ENCODE measurements at regions not wholly inside any gene's neighbourhood (a gene's known extent, or its start where the extent isn't known, plus 50 kb on each side); places are given as distances from the start of the nearest gene placed in this dataset.

DNA sequence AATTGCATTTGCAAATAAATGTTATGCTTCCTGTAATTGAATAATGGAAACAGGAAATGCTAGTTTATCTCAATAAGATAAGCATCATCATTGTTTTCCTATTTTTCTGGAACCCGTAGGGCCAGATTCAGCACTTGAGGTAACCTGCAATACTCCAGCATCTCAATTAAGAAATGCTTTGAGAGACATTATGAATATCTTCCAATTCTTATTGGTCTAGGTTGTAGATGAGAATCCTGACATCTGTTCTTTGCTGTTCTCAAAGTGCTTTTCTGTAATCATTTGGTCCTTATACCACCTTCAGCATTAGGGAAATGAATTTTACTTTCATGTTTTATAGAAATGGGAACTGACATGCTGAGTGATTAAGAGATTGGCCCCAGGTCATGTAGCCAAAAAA, 428.3 kb downstream of the CBLN4 start:
- Mint-ChIP-seq H3K36me3 (peaks cover 0 to 2% (median 0%) of the 10 kb centered on the region in 3 donors), H3K27ac (no peak overlapping the region), H3K4me3 (no peak overlapping the region), H3K9me3 (peaks cover 0 to 6% (median 0%) of the 10 kb centered on the region in 9 donors), H3K27me3 (peaks cover 0 to 1% (median 0%) of the 10 kb centered on the region in 5 donors), H3K4me1 (no peaks in the 10 kb centered on the region)
- POLR2A ChIA-PET: no interaction called here
- no peak for ATAC-seq
- DNase-seq: no peak

DNA sequence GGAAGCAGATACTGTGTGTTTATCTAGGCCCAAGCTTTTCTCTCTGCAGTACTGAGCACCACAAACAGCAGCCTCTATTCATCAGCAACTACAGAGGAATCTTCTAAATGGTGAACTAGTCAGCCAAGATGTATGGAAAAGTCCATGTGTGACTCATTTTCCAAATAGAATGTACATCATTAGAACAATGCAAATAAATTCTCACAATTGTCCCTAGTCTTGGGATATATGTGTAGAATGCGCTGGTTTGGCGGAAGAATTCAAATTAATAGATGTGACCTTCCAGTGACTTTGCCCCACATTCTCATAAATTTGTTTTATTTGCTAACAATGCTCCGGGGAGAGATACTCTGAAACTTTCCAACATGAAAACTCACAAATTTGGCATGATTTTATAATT, 436.2 kb downstream of the CBLN4 start:
- no peak for ATAC-seq
- Mint-ChIP-seq H3K27ac (no peak overlapping the region), H3K9me3 (peaks cover 0 to 13% (median 2%) of the 10 kb centered on the region in 9 donors), H3K4me1 (no peaks in the 10 kb centered on the region), H3K27me3 (no peaks in the 10 kb centered on the region), H3K36me3 (peaks cover 0 to 2% (median 0%) of the 10 kb centered on the region in 3 donors), H3K4me3 (no peak overlapping the region)
- POLR2A ChIA-PET: no interaction called here
- no peak for DNase-seq

DNA sequence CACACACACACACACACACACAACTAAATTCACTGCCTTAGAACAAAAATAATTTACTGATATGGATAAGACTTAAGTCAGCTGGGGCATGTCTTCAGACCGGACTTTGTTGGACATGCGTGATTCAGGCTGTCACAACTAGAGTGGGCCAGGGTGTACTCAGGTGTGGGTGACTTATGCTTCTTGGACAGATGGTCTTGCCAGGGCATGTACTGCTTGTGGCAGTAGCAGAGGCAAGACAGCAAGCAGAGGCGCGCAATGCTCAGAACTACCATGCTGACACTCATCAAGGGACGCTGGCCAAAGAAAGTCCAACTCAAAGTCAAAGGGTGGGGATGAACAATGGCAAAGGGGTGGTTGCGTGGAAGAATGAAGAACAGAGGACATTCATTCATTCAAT, 437.5 kb downstream of the CBLN4 start:
- POLR2A ChIA-PET: no interaction called here
- ATAC-seq (no peak), DNase-seq (no peak)
- peaks cover 0 to 13% (median 2%) of the 10 kb centered on the region in 9 donors for H3K9me3 Mint-ChIP-seq
- H3K27me3 Mint-ChIP-seq: no peaks in the 10 kb centered on the region
- H3K4me3 Mint-ChIP-seq: no peak overlapping the region
- H3K4me1 Mint-ChIP-seq: no peaks in the 10 kb centered on the region
- no peak overlapping the region for H3K27ac Mint-ChIP-seq
- peaks cover 0 to under 1% (median 0%) of the 10 kb centered on the region in 3 donors for H3K36me3 Mint-ChIP-seq

DNA sequence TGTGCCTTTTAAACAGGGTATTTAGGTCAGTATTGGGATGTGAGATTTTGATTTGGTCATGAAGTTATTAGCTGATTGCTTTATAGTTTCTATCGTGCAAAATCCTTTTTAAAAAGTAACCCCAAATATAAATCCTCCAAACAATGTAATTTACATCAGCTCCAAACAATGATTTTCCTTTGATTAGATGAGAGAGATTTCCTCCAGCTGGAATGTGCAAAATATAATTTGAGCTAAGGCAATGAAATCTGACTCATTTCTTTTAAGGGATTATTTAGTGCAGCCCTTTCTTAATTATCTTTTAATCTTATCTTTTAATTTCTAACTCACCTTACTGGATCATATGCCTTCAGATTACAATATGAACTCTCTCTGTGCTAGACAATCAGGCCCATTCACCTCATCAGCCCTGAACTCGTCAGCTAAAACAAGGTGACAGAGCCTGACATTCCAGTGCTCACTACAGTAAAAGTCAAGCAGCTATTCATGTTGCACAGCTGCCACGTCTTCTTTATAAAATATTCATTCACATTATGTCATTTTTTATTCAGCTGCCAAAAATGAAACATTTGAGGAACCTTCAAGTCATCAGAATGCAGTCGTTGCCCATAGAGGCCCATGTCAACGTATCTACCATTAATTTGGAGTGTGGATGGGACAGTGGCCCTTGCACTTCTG, 440.1 kb downstream of the CBLN4 start:
- Mint-ChIP-seq H3K27me3 (no peaks in the 10 kb centered on the region), H3K9me3 (peaks cover 0 to 14% (median 2%) of the 10 kb centered on the region in 9 donors), H3K4me1 (no peaks in the 10 kb centered on the region), H3K27ac (no peak overlapping the region), H3K36me3 (no peaks in the 10 kb centered on the region), H3K4me3 (no peak overlapping the region)
- ATAC-seq (no peak), DNase-seq (no peak)
- POLR2A ChIA-PET: no interaction called here

DNA sequence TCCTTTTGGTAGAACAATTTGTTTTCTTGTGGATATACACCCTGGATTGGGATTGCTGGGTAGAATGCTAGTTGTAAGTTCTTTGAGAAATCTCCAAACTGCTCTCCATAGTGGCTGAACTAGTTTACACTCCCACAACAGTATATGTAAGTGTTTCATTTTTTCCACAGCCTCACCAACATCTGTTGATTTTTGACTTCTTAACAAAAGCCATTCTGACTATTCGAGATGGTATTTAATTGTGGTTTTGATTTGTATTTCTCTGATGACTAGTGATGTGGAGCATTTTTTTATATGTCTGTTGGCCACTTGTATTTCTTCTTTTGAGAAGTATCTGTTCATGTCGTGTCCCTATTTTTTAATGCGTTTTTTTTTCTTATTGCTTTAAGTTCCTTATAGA, 444.1 kb downstream of the CBLN4 start:
- no peaks in the 10 kb centered on the region for H3K4me1 Mint-ChIP-seq
- peaks cover 0 to 25% (median 0%) of the 10 kb centered on the region in 9 donors for H3K9me3 Mint-ChIP-seq
- H3K4me3 Mint-ChIP-seq: no peak overlapping the region
- no peak for ATAC-seq
- DNase-seq: no peak
- POLR2A ChIA-PET: no interaction called here
- H3K27me3 Mint-ChIP-seq: peaks cover 0 to 3% (median 0%) of the 10 kb centered on the region in 5 donors
- no peaks in the 10 kb centered on the region for H3K36me3 Mint-ChIP-seq
- no peak overlapping the region for H3K27ac Mint-ChIP-seq

DNA sequence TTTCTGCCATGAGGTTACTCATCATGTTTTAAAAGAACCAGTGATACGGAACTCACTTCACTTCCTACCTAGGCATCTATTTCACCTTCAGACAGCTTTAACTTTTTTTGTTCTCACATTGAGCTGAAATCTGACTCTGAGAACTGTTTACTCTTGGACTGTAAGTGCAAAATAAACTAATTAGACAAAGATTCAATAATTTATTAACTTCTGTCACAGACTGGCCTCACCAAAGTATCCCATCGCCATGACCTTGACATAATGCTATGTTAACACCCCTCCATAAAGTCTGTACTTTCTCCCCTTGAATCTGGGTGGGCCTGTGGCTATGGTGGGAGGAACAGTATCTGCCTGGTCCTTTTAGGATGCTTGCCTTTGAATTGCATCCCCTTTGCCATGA, 448.1 kb downstream of the CBLN4 start:
- ATAC-seq (no peak), DNase-seq (no peak)
- POLR2A ChIA-PET: no interaction called here
- peaks cover 0 to 3% (median 0%) of the 10 kb centered on the region in 5 donors for H3K27me3 Mint-ChIP-seq
- H3K27ac Mint-ChIP-seq: no peak overlapping the region
- H3K36me3 Mint-ChIP-seq: no peaks in the 10 kb centered on the region
- no peaks in the 10 kb centered on the region for H3K4me1 Mint-ChIP-seq
- H3K4me3 Mint-ChIP-seq: no peak overlapping the region
- peaks cover 0 to 32% (median 5%) of the 10 kb centered on the region in 9 donors for H3K9me3 Mint-ChIP-seq

DNA sequence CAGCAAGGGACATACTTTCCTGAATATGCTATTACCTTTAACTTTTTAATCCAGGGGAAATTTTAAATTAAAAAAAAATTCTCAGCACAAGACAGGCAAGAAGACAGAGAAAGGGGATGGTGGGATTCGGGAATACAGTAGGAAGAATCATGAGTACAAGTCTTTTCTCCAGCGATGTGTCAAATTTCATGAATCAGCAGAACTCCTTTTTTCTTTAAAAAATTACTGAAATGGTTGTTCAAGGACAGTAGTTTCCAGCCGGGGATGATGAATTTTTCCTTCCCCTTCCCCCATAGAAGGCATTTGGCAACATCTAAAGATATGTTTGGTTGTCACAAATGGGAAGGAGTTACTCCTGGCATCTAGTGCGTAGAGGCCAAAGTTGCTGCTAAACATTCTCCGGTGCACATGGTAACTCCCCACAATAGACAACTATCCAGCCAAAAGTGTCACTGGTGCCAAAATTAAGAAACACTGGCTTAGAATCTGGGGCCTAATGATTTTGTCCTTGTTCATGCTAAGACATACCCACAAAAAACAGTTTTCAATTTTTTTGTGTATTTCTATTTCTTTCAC, 450.2 kb downstream of the CBLN4 start:
- POLR2A ChIA-PET: no interaction called here
- Mint-ChIP-seq H3K9me3 (peaks cover 0 to 36% (median 5%) of the 10 kb centered on the region in 9 donors), H3K36me3 (no peaks in the 10 kb centered on the region), H3K27me3 (peaks cover 0 to 3% (median 0%) of the 10 kb centered on the region in 5 donors), H3K4me1 (no peaks in the 10 kb centered on the region), H3K4me3 (no peak overlapping the region), H3K27ac (no peak overlapping the region)
- ATAC-seq (no peak), DNase-seq (no peak)

DNA sequence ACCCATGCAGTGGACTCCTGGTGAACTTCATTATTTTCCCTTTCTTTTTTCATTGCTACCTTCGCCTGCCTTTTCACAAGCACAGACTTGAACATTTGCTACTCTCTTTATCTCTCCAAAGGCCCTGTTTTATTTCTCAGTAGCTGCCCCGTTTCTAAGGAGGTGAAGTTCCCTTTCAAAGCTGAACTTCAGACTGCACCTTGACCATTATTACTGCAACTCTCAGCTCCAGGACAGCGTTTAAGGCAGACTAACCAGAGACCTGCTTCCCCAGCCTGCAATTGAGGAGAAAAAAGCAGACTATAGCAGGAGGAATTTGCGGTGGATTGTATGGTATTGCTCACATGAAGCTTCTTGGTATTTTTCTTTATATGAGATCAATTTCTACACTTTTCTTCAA, 460.7 kb downstream of the CBLN4 start:
- DNase-seq (no peak), ATAC-seq (no peak)
- Mint-ChIP-seq H3K36me3 (no peaks in the 10 kb centered on the region), H3K27me3 (peaks cover 0 to 3% (median 0%) of the 10 kb centered on the region in 5 donors), H3K9me3 (peaks cover 0 to 10% (median 2%) of the 10 kb centered on the region in 9 donors), H3K4me3 (no peak overlapping the region), H3K27ac (no peak overlapping the region), H3K4me1 (no peaks in the 10 kb centered on the region)
- POLR2A ChIA-PET: no interaction called here

DNA sequence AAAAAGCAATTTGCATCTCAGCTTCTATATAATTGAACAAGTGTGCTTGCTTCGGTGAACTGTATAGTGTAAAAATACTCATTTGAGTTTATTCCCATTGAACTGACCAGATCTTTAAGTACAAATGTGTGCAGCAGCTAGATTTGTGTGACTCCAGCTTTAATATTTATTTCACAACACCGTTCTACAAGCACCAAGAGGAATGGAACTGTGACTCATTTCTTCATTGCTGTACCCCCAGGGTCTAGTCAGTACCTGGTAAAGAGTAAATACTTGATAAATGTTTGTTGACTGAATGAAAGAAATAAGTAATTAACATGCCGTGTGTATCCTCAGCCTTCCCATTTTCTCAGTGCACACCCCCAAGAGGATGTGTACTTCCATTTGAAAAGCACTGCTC, 464.8 kb downstream of the CBLN4 start:
- Mint-ChIP-seq H3K27ac (no peak overlapping the region), H3K4me3 (no peak overlapping the region), H3K27me3 (peaks cover 0 to 8% (median 0%) of the 10 kb centered on the region in 5 donors), H3K36me3 (peaks cover 0 to 3% (median 0%) of the 10 kb centered on the region in 3 donors), H3K9me3 (peaks cover 0 to 4% (median 0%) of the 10 kb centered on the region in 9 donors), H3K4me1 (no peaks in the 10 kb centered on the region)
- DNase-seq: no peak
- POLR2A ChIA-PET: no interaction called here
- no peak for ATAC-seq

DNA sequence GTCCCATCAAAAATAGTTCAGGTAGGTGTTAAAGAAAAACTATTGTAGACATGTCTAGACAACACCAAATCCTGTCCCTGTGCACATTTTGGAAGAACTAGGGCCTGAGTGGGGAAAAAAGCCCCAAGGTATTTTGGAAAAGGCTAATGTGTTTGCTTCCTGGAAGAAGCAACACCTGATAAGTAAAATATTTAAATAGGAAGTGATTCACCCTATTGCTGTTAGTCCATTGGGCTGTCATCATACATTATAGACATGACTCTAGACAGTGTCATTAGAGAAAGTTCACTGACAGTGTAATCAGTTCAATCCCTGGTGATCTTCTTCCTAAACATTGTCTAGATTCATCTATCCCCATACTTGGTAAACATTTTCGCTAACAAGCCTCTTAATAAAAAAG, 465.3 kb downstream of the CBLN4 start:
- Mint-ChIP-seq H3K27ac (no peak overlapping the region), H3K36me3 (peaks cover 0 to 4% (median 0%) of the 10 kb centered on the region in 3 donors), H3K27me3 (peaks cover 0 to 7% (median 0%) of the 10 kb centered on the region in 5 donors), H3K4me3 (no peak overlapping the region), H3K4me1 (no peaks in the 10 kb centered on the region), H3K9me3 (peaks cover 0 to 5% (median 0%) of the 10 kb centered on the region in 9 donors)
- DNase-seq (no peak), ATAC-seq (no peak)
- POLR2A ChIA-PET: no interaction called here

DNA sequence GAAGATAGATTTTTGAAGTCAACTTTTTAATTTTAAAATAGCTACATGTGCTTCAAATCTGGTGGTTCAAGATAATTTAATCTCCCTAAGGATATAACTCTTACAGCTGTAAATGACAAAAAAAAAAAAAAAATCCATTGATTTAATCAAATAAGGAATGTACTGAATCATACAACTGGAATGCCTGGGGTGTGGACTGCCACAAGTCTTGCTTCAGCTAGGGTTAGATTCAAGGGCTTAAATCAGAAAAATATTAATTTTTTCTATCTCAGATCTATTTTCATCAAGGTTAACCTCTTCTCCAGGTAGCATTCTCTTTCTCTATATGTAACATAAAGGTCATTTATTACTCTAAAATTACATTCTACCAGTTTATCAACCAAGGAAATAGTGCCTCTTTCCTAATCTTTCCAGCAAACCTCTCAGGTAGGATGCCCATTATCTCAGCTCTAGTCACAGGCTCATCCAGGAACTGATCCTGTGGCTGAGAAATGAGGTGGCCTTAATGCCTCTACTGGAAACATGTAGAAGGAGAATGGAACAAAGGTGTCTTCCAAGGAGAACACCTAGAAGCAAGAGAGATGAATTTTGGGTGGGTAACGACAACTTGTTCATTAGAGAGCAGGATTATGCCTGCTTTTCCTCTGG, 466.9 kb downstream of the CBLN4 start:
- ATAC-seq (no peak), DNase-seq (no peak)
- H3K27ac Mint-ChIP-seq: peak overlapping the region in 1 of 10 donors; percentile 6
- POLR2A ChIA-PET: no interaction called here
- H3K36me3 Mint-ChIP-seq: peaks cover 0 to 4% (median 0%) of the 10 kb centered on the region in 3 donors
- no peak overlapping the region for H3K4me3 Mint-ChIP-seq
- H3K4me1 Mint-ChIP-seq: no peaks in the 10 kb centered on the region
- H3K27me3 Mint-ChIP-seq: peaks cover 0 to 7% (median 0%) of the 10 kb centered on the region in 5 donors
- H3K9me3 Mint-ChIP-seq: peaks cover 0 to 15% (median 3%) of the 10 kb centered on the region in 9 donors

DNA sequence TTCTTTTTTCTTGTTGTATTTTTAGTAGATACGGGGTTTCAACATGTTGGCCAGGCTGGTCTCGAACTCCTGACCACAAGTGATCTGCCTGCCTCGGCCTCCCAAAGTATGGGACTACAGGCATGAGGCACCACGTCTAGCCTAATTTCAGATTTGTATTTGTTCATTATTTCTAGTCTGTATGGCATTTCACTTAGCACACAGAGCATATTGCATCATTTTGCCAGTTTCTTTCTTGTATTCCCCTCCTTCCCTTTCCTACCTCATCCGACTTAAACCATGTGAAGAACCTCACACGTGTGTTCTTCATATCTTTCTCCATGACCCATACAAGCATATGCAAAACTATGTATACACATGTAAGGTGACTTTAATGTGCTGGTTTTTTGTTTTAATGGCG, 470.0 kb downstream of the CBLN4 start:
- no peak overlapping the region for H3K27ac Mint-ChIP-seq

DNA sequence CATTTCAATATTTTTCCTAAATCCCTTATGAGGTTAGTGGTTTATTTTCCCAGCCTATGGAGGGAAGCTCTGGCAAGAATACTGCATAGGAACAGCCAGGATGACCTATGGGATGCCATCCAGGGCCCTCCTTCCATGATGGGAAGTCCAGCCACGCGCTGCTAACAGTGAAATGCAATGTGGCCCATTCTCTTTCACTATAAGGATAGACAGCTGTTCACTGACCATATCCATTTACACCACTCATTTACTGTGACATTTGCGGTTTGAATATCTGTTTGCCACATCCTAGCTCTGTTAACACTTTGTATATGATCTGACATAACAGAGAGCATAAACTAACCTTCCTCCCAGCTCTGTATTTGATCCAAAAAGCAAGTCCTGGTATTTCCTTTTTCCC, 471.7 kb downstream of the CBLN4 start:
- Mint-ChIP-seq H3K4me3 (no peak overlapping the region), H3K9me3 (peaks cover 0 to 15% (median 3%) of the 10 kb centered on the region in 9 donors), H3K36me3 (peaks cover 0 to 4% (median 0%) of the 10 kb centered on the region in 3 donors), H3K27ac (no peak overlapping the region), H3K27me3 (peaks cover 0 to 8% (median 0%) of the 10 kb centered on the region in 5 donors), H3K4me1 (no peaks in the 10 kb centered on the region)
- DNase-seq: no peak
- POLR2A ChIA-PET: no interaction called here
- no peak for ATAC-seq

More for the DNA sequence above, 470.0 kb downstream of the CBLN4 start:
- POLR2A ChIA-PET: no interaction called here
- ATAC-seq: no peak
- Mint-ChIP-seq H3K4me3 (no peak overlapping the region), H3K4me1 (no peaks in the 10 kb centered on the region), H3K9me3 (peaks cover 0 to 15% (median 3%) of the 10 kb centered on the region in 9 donors), H3K27me3 (peaks cover 0 to 7% (median 0%) of the 10 kb centered on the region in 5 donors), H3K36me3 (peaks cover 0 to 4% (median 0%) of the 10 kb centered on the region in 3 donors)
- DNase-seq: no peak

All from naive thymus-derived CD8-positive, alpha-beta T cell (primary cell).